Fibroblast of skin of back (primary cell): ENCODE measurements at regions not wholly inside any gene's neighbourhood (a gene's known extent, or its start where the extent isn't known, plus 50 kb on each side); places are given as distances from the start of the nearest gene placed in this dataset.

ENCODE experiments used
- DNase-seq: peaks from one replicate; pipeline ENCODE4 v3.0.0-alpha.2; 2013

- DNase-seq, result no peak
Observed at GRCh38 chr14:34012369-34012768, 61.5 kb upstream of the EGLN3 start.

GRCh38 chr14:34009956-34010355 lies 59.1 kb upstream of the EGLN3 start:
- DNase-seq, result no peak

GRCh38 chr14:34007902-34008301 lies 57.0 kb upstream of the EGLN3 start:
- no peak for DNase-seq

- no peak for DNase-seq
Observed at GRCh38 chr14:34005901-34006300, 55.0 kb upstream of the EGLN3 start.

- no peak for DNase-seq
Observed at GRCh38 chr14:34004881-34005280, 54.0 kb upstream of the EGLN3 start.

- no peak for DNase-seq
Observed at GRCh38 chr14:34003691-34004090, 52.8 kb upstream of the EGLN3 start.

- DNase-seq, result no peak
Observed at GRCh38 chr14:34003082-34003668, 52.3 kb upstream of the EGLN3 start.
